GM19468 (cell line): ENCODE measurements at regions not wholly inside any gene's neighbourhood (a gene's known extent, or its start where the extent isn't known, plus 50 kb on each side); places are given as distances from the start of the nearest gene placed in this dataset.

Source experiments
- ATAC-seq: cut with Tn5 transposase; IDR thresholded peaks from one replicate; pipeline ENCODE4 v1.9.1; 2021; ENCODE audit warnings: mild to moderate bottlenecking, moderate library complexity, moderate number of reproducible peaks; ENCODE audit not compliant: unreplicated experiment; ENCODE audit errors: extremely low read depth

GRCh38 chr3:70849911-70850699 is 537.7 kb upstream of the MDFIC2 start:
- ATAC-seq: no peak

- no peak for ATAC-seq
These were observed 527.9 kb upstream of the MDFIC2 start for GRCh38 chr3:70840106-70840870.

- no peak for ATAC-seq
These were observed 521.0 kb upstream of the MDFIC2 start for GRCh38 chr3:70833239-70833960.

- no peak for ATAC-seq
These were observed 520.4 kb upstream of the MDFIC2 start for GRCh38 chr3:70832834-70833205.

- ATAC-seq: no peak
These were observed 519.8 kb upstream of the MDFIC2 start for GRCh38 chr3:70832089-70832833.

GRCh38 chr3:70829092-70829491 is 516.7 kb upstream of the MDFIC2 start:
- ATAC-seq: no peak

- ATAC-seq: no peak
These were observed 512.3 kb upstream of the MDFIC2 start for GRCh38 chr3:70824773-70825172.

GRCh38 chr3:70824078-70824477 is 511.6 kb upstream of the MDFIC2 start:
- no peak for ATAC-seq

GRCh38 chr3:70823622-70824021 is 511.2 kb upstream of the MDFIC2 start:
- no peak for ATAC-seq

- no peak for ATAC-seq
These were observed 510.2 kb upstream of the MDFIC2 start for GRCh38 chr3:70822669-70823068.

GRCh38 chr3:70821602-70822001 is 509.2 kb upstream of the MDFIC2 start:
- ATAC-seq: no peak

- ATAC-seq: no peak
These were observed 508.0 kb upstream of the MDFIC2 start for GRCh38 chr3:70820397-70820796.

- no peak for ATAC-seq
These were observed 505.7 kb upstream of the MDFIC2 start for GRCh38 chr3:70818145-70818544.

- ATAC-seq: no peak
These were observed 503.9 kb upstream of the MDFIC2 start for GRCh38 chr3:70816346-70816745.

GRCh38 chr3:70815817-70816216 is 503.4 kb upstream of the MDFIC2 start:
- no peak for ATAC-seq

- ATAC-seq: no peak
These were observed 500.9 kb upstream of the MDFIC2 start for GRCh38 chr3:70813311-70813710.

- no peak for ATAC-seq
These were observed 499.4 kb upstream of the MDFIC2 start for GRCh38 chr3:70811880-70812279.

GRCh38 chr3:70808881-70809280 is 496.4 kb upstream of the MDFIC2 start:
- ATAC-seq: no peak

- ATAC-seq: no peak
These were observed 494.1 kb upstream of the MDFIC2 start for GRCh38 chr3:70806556-70806955.

GRCh38 chr3:70806021-70806420 is 493.6 kb upstream of the MDFIC2 start:
- no peak for ATAC-seq
